DOHH2 (cell line): ENCODE measurements at regions not wholly inside any gene's neighbourhood (a gene's known extent, or its start where the extent isn't known, plus 50 kb on each side); places are given as distances from the start of the nearest gene placed in this dataset.

Source experiments
- EZH2phosphoT487 ChIP-seq: fragments of 200-600 bp; sonication (generic); IDR thresholded peaks from 2 replicates; pipeline ENCODE4 v1.6.1; 2017; ENCODE audit warnings: borderline replicate concordance, mild to moderate bottlenecking, antibody characterized with exemption, low read length, moderate library complexity, mixed read lengths
- TF ChIP-seq, protein P1 (sequence below): fragments of 200-600 bp; sonication (generic); IDR thresholded peaks from one replicate; pipeline ENCODE4 v1.5.1; 2014; ENCODE audit warnings: antibody characterized with exemption, mild to moderate bottlenecking, low read depth, low read length; ENCODE audit not compliant: poor library complexity, severe bottlenecking

- TF ChIP-seq, protein P1, sequence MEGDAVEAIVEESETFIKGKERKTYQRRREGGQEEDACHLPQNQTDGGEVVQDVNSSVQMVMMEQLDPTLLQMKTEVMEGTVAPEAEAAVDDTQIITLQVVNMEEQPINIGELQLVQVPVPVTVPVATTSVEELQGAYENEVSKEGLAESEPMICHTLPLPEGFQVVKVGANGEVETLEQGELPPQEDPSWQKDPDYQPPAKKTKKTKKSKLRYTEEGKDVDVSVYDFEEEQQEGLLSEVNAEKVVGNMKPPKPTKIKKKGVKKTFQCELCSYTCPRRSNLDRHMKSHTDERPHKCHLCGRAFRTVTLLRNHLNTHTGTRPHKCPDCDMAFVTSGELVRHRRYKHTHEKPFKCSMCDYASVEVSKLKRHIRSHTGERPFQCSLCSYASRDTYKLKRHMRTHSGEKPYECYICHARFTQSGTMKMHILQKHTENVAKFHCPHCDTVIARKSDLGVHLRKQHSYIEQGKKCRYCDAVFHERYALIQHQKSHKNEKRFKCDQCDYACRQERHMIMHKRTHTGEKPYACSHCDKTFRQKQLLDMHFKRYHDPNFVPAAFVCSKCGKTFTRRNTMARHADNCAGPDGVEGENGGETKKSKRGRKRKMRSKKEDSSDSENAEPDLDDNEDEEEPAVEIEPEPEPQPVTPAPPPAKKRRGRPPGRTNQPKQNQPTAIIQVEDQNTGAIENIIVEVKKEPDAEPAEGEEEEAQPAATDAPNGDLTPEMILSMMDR, result no peak
- TF ChIP-seq EZH2phosphoT487, result no peak
Measured at GRCh38 chr10:85148693-85149640, 820.6 kb downstream of the CCSER2 start.
